ENCODE measurements at regions not wholly inside any gene's neighbourhood (a gene's known extent, or its start where the extent isn't known, plus 50 kb on each side); places are given as distances from the start of the nearest gene placed in this dataset.

DNA sequence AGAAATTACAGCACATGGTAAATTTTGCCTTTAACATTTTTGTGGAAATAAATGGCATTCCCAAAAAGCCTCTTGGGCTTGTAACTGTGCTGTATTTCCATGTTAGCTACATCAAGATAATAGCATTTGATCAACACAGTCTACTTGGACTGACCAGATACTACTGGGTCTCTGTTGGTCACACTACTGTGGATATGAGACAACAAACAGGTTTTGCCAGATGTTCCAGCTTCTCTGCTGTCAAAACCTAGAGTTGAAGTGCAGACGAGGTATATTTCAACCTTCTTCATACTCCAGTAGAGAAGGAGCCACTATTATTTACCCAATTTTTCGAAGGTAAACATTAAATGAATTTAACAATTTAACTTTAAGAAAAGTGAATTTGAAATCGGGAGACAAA is 284.7 kb upstream of the CITED2 start:
- no peak overlapping the region for H3K9ac ChIP-seq

DNA sequence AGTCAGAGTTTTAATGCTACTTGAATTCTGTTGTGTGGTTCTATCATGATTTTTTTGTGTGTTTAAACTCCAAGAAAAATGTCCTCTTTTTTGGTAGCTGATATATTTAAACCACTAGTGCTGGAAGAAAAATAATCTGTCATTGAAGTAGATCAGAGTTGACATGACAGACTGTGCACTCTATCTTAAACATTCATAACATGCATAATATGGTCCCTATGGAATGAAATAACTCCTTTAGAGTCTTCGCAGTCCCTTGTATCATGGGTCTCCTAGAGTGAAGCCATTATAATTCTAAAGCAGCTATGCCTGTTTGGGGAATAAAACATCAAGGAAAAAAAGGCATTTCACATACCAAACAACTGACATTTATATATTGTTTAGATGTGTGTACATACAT is 282.7 kb upstream of the CITED2 start:
- Histone ChIP-seq H3K4me1 (peaks cover 27% of the 10 kb centered on the region), H3K4me3 (no peak overlapping the region), H3K9me3 (ENCODE audit: low read depth) (no peaks in the 10 kb centered on the region), H3K9ac (no peak overlapping the region), H4K20me1 (ENCODE audit: low read depth) (no peaks in the 10 kb centered on the region), H3K27me3 (no peaks in the 10 kb centered on the region), H3K4me2 (no peak overlapping the region), H3F3A (ENCODE audit: low read depth) (no peaks in the 10 kb centered on the region), H3K27ac (no peak overlapping the region), H3K36me3 (no peaks in the 10 kb centered on the region), H2AFZ (replicated peaks) (no peak overlapping the region), H3K79me2 (ENCODE audit: low read depth) (no peaks in the 10 kb centered on the region)
- H3K36me3 Mint-ChIP-seq = peaks cover 2% of the 10 kb centered on the region
- H3K4me1 Mint-ChIP-seq = peaks cover 43% of the 10 kb centered on the region
- H3K4me3 Mint-ChIP-seq = no peak overlapping the region
- H3K27me3 Mint-ChIP-seq (ENCODE audit: insufficient read depth, low read depth) = no peaks in the 10 kb centered on the region
- H3K9me3 Mint-ChIP-seq = peaks cover 5% of the 10 kb centered on the region
- H3K27ac Mint-ChIP-seq = peak overlapping the region; percentile 83
- no peak for DNase-seq (ENCODE audit: low spot score)
- TF ChIP-seq EZH2 (IDR thresholded peaks at IDR 0.05) (no peak), EZH2phosphoT487 (IDR thresholded peaks at IDR 0.05) (no peak)
- TF ChIP-seq, protein P1, sequence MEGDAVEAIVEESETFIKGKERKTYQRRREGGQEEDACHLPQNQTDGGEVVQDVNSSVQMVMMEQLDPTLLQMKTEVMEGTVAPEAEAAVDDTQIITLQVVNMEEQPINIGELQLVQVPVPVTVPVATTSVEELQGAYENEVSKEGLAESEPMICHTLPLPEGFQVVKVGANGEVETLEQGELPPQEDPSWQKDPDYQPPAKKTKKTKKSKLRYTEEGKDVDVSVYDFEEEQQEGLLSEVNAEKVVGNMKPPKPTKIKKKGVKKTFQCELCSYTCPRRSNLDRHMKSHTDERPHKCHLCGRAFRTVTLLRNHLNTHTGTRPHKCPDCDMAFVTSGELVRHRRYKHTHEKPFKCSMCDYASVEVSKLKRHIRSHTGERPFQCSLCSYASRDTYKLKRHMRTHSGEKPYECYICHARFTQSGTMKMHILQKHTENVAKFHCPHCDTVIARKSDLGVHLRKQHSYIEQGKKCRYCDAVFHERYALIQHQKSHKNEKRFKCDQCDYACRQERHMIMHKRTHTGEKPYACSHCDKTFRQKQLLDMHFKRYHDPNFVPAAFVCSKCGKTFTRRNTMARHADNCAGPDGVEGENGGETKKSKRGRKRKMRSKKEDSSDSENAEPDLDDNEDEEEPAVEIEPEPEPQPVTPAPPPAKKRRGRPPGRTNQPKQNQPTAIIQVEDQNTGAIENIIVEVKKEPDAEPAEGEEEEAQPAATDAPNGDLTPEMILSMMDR (IDR thresholded peaks at IDR 0.05) = no peak

More for the DNA sequence above, 284.7 kb upstream of the CITED2 start:
- H3K4me2 ChIP-seq = no peak overlapping the region
- H3K36me3 ChIP-seq = no peaks in the 10 kb centered on the region
- DNase-seq (ENCODE audit: low spot score) = no peak
- Mint-ChIP-seq H3K9me3 (peaks cover 16% of the 10 kb centered on the region), H3K4me3 (no peak overlapping the region), H3K27me3 (ENCODE audit: insufficient read depth, low read depth) (no peaks in the 10 kb centered on the region), H3K27ac (no peak overlapping the region), H3K36me3 (peaks cover 4% of the 10 kb centered on the region), H3K4me1 (peaks cover 28% of the 10 kb centered on the region)
- H3K4me1 ChIP-seq = peaks cover 20% of the 10 kb centered on the region
- H3F3A ChIP-seq (ENCODE audit: low read depth) = no peaks in the 10 kb centered on the region
- H3K27me3 ChIP-seq = no peaks in the 10 kb centered on the region
- H3K79me2 ChIP-seq (ENCODE audit: low read depth) = no peaks in the 10 kb centered on the region
- no peak overlapping the region for H3K27ac ChIP-seq
- H3K4me3 ChIP-seq = no peak overlapping the region
- H2AFZ ChIP-seq (replicated peaks) = no peak overlapping the region
- no peaks in the 10 kb centered on the region for H4K20me1 ChIP-seq (ENCODE audit: low read depth)
- no peaks in the 10 kb centered on the region for H3K9me3 ChIP-seq (ENCODE audit: low read depth)
- TF ChIP-seq EZH2 (IDR thresholded peaks at IDR 0.05) = no peak
- no peak for TF ChIP-seq EZH2phosphoT487 (IDR thresholded peaks at IDR 0.05)
- TF ChIP-seq, protein P1 (IDR thresholded peaks at IDR 0.05) = no peak

DNA sequence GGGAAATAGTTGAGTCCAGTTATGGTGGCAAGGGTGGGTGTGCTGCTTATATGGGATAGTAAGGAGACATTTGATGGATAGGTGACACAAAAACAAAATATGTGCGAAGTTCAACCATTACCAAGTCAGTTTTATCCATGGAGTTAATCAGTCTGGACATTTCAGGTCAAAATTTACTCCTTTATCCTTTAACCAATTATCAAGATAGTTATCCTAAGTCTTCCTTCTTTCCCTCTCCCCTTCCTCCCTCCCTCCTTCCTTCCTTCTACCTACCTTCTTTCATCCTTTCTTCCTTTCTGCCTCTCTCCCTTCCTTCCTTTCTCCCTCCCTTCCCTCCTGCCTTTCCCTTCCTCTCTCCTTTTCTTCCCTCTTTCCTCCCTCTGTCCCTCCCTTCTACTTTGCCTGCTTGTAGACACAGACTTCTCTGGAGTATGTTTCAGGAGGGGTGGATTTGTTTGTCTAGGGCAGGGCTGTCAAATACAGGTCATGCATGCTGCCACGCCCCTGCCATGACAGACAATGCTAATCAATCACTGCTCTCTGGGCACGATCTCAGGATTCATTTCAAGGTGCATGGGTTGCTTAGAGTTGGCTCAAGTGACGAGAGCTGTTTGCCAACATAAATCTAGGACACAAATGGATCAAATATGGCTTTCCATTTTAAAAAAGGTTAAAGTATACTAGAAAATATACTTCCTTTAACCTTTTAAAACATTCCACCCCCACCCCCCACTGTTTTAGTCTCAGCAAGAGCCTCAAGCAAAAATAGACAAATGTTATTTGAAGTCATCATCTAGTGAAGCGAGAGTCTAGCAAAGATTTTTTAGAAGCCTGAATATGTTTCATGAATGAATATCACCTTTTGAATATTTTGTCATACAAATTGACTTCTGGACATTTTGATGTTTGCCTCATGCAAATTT is 281.6 kb upstream of the CITED2 start:
- Histone ChIP-seq H3K36me3 (no peaks in the 10 kb centered on the region), H3K27ac (peak overlapping the region; percentile 61), H3K4me3 (no peak overlapping the region), H3K9ac (no peak overlapping the region), H2AFZ (replicated peaks) (no peak overlapping the region), H4K20me1 (ENCODE audit: low read depth) (no peaks in the 10 kb centered on the region), H3K4me1 (peaks cover 27% of the 10 kb centered on the region), H3K27me3 (no peaks in the 10 kb centered on the region), H3K9me3 (ENCODE audit: low read depth) (no peaks in the 10 kb centered on the region), H3K4me2 (peak overlapping the region; percentile 40), H3F3A (ENCODE audit: low read depth) (no peaks in the 10 kb centered on the region), H3K79me2 (ENCODE audit: low read depth) (no peaks in the 10 kb centered on the region)
- TF ChIP-seq EZH2 (IDR thresholded peaks at IDR 0.05) (no peak), EZH2phosphoT487 (IDR thresholded peaks at IDR 0.05) (no peak)
- TF ChIP-seq, protein P1 (IDR thresholded peaks at IDR 0.05) = no peak
- Mint-ChIP-seq H3K4me1 (peaks cover 43% of the 10 kb centered on the region), H3K4me3 (no peak overlapping the region), H3K36me3 (peaks cover 2% of the 10 kb centered on the region), H3K9me3 (peaks cover 2% of the 10 kb centered on the region), H3K27ac (peak overlapping the region; percentile 23), H3K27me3 (ENCODE audit: insufficient read depth, low read depth) (no peaks in the 10 kb centered on the region)
- DNase-seq (ENCODE audit: low spot score) = no peak
